ENCODE measurements at regions not wholly inside any gene's neighbourhood (a gene's known extent, or its start where the extent isn't known, plus 50 kb on each side); places are given as distances from the start of the nearest gene placed in this dataset.

DNA sequence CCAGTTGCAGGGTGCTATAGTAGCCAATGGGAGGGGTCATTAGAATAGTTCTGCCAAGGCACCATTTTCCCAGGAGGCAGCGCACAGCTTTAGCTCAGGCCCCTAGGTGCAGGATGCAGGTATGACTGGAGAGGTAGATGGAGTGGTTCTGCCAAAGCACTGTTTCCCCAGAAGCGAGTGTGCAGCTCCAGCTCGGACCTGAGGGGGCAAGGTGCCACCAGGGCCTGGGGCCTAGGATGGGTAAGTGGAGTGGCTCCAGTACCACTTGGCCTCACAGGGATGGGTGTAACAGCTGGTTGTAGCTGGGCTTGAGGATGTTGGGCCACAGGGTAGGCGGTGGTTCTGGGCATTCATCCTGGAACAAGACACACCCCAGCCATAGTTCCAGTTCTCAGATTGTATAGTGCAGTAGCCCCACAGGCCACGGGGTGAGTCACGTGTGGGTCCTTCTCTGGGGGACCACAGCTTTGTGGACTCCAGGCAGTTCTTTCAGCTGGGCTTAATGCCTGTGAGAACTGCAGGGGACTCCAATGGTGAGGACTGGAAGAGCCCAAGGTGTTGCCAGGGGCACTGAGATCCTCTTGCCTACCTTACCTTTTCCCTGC, 185.5 kb upstream of the ANKH start:
- TF ChIP-seq, protein P1, sequence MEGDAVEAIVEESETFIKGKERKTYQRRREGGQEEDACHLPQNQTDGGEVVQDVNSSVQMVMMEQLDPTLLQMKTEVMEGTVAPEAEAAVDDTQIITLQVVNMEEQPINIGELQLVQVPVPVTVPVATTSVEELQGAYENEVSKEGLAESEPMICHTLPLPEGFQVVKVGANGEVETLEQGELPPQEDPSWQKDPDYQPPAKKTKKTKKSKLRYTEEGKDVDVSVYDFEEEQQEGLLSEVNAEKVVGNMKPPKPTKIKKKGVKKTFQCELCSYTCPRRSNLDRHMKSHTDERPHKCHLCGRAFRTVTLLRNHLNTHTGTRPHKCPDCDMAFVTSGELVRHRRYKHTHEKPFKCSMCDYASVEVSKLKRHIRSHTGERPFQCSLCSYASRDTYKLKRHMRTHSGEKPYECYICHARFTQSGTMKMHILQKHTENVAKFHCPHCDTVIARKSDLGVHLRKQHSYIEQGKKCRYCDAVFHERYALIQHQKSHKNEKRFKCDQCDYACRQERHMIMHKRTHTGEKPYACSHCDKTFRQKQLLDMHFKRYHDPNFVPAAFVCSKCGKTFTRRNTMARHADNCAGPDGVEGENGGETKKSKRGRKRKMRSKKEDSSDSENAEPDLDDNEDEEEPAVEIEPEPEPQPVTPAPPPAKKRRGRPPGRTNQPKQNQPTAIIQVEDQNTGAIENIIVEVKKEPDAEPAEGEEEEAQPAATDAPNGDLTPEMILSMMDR (conservative IDR thresholded peaks at IDR 0.05 in 1 of 2, IDR thresholded peaks at IDR 0.05 in 1 of 2; ENCODE audit: low read depth in 1 of 2, low read length in 2 of 2): no peak
- TF ChIP-seq EZH2 (IDR thresholded peaks at IDR 0.05; ENCODE audit: low read length, missing control alignments): no peak
